ENCODE measurements at regions not wholly inside any gene's neighbourhood (a gene's known extent, or its start where the extent isn't known, plus 50 kb on each side); places are given as distances from the start of the nearest gene placed in this dataset.
"Not testable (repeated sequence)": the region's sequence is repeated elsewhere in the genome, so short reads cannot be mapped to it uniquely, and the experiment has no call there.

DNA sequence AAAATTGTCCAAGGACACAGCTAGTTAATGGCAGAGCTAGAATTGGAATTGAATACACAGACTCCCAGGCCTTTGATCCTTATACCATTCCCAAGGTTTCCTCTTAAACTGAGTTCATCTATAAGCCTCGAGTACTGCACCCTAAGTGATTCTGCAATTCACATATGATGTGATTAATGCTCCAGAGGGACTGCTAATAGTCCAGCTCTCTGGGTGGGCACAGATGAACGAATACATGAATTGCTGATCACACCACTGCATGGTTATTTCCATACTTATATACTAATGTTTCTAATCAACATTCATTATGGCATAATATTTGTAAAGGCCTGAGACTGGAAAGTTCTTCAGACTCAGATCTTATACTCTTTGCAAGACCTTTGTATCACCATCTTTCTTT is 101.8 kb downstream of the NUFIP1 start:
- no peak for DNase-seq

DNA sequence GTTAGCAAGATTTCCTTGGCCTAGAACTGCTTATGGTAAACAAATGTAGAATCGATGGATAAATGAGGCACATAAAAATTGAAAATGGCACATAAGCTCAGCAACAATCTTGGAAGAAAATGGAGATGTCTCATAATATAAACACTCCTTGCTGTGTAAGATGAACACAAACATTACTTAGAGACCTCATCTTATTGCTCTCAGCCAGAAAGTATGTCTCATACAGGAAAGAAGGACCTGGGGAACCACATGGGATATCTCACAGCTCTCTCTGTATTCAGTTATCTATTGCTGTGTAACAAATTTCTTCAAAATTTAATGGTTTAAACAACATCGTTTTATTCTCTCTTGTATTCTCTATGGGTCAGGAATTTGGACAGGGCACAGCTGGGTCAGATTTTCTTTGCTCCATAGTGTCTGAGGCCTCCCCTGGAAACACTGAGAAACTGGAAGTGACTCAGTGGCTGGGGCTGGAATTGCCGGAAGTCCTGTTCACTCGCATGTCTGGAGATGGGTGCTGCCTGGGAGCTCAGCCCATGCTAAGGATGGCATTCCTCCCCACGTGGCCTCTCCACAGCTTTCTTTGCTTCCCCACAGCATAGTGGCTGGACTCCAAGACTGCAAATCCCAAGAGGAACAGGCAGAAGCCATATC is 105.1 kb downstream of the NUFIP1 start:
- no peak for DNase-seq

DNA sequence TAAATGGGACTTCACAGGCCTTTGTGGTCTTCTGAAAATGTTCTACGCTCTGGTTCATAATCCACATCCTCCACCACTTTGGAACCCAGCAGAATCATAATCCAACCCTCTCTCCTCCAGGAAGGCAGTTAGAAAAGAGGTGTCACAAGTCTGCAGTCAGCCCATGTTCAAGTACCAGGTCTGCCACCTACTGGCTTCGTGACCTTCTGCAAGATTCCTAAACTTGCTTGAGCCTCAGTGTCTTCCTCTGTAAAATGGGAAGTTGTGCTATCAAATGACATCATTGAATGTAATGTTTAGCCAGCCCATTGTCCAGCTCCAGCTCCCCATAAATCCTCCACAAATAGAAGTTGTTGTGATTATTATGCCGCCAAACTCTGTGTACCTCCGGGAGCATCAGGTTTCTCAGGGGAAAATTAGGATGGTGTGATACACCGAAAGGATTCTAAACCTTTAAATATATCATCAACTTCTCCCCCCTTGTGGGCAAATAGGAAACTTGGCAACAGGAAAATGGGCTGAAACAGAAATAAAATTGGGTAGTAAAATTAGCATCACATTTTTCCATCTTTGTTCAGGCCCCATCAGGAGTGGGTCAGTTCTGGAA is 109.7 kb downstream of the NUFIP1 start:
- DNase-seq: peak in 1 of 58 donors; percentile 3

- no peak for DNase-seq
Measured at GRCh38 chr13:44876782-44877324, 112.4 kb downstream of the NUFIP1 start.

DNA sequence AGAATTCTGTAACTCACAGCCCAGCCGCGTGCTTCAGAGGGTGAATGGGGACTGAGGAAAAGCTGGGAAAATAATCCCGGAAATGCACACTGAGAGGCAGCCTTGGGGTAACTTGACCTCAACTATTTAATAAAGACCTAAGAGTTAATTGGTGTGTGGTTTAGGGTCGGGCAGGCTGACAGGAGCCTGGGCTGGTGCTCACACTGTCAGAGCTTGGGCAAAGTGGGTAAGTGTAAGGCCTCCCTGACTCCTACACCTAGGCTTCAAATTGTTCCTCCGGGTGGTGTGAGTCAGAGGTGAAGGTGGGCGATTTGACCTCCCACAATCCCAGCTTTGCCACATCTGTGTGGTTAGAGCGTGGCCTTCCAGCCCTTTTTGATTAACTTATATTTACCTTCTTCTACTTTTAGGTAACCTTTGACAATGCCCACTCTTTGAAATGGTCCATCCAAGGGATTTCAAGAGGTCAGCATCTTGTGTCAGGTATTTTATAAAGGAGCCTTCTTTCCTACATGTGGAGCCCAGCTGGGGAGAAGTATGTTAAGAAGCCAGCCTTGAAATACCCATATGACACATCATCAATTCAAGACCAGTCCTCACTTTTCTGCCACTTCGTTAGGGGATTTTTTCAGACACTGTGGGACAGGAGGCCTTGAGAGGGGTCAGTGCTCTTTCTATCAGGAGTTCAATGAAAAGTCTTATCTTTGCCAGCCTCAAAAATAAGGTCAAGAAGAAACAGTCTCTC is 114.2 kb downstream of the NUFIP1 start:
- DNase-seq: no peak

DNA sequence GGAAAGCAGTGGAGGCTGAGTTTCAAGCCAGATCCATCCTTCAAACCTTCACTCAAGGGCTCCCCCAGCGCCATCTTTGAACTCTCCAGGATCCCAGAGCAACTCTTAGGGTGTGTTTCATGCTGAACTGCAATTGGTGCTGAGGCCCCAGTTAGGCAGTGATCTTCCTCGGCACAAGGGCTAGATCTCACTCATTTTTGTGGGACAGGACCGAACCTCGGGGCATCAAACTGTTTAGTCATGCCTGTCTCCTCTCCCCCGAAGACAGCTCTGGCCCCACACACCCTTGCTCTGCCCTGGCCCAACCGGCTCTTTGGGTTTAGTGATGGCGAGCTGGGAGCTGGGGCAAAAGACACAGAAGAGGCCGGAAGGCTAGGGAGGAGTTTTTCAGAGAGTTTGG is 115.1 kb downstream of the NUFIP1 start:
- no peak for DNase-seq

GRCh38 chr13:44873461-44873860 is 115.8 kb downstream of the NUFIP1 start:
- DNase-seq: no peak

DNA sequence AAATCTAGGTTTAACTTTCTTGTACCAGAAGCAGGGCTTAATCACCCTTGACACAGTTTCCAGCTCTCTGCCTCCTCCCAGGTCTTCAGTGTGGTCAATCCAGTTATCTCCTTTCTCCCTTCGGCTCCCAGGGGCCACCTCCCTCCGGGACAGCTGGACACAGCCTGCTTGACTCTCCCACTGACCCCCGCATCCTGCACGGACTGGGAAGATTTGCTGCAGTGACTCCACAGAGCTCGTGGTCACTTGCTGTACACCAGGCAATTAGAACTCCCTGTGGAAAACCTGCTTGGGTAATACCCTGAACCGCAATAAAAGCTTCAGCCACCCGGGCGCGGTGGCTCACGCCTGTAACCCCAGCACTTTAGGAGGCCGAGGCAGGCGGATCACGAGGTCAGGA is 116.5 kb downstream of the NUFIP1 start:
- DNase-seq: no peak

GRCh38 chr13:44870456-44870929 is 118.8 kb downstream of the NUFIP1 start:
- DNase-seq: no peak

DNA sequence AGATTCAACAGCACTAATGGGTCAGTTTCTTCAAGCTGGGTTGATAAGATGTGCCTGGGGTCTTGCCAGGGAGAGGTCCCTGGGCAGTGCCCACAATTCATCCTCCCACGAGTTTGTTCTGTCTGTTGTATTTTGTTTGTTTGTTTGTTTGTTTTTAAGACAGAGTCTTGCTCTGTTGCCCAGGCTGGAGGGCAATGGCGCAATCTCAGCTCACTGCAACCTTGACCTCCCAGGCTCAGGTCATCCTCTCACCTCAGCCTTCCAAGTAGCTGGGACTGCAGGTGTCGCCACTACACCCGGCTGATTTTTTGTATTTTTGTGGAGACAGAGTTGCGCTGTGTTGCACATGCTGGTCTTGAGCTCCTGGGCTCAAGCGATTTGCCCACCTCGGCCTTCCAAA is 120.1 kb downstream of the NUFIP1 start:
- DNase-seq: no peak

- no peak for DNase-seq
Measured at GRCh38 chr13:44868397-44868796, 120.9 kb downstream of the NUFIP1 start.

- no peak for DNase-seq
Measured at GRCh38 chr13:44867825-44868224, 121.4 kb downstream of the NUFIP1 start.

- DNase-seq: no peak
Measured at GRCh38 chr13:44866411-44866911, 122.8 kb downstream of the NUFIP1 start.

DNA sequence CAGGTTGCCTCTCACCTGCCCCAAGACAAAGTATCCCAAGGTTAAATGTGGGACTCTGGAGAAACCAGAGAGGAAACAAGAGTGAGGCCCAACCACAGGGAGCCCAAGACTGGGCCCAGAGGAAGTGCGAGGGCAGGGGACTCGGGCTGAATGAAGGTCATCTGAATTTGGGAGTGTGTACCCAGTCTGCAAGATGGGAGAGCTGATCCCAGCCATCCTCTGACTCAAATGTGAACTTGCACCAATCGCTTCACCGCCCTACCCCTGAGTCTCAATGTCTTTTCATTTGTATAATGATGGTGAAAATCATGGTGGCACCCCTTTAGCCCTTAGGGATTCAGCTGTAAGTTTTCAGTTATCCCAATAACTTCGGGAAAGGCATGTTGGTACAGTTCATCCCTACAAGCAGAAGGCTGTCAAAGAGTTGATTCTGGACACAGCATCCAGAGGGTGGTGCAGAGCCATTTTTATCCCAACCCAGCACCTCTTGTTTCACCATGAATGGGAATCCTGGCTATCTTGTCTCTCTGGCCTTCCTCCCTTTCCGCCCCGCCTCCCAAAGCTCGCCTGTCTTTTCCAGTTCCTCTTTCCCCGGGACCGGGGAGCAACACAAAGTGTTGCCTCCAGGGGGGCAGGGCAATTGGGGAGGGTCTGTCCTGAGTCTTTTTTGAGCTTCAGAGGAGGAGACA is 123.4 kb downstream of the NUFIP1 start:
- no peak for DNase-seq

DNA sequence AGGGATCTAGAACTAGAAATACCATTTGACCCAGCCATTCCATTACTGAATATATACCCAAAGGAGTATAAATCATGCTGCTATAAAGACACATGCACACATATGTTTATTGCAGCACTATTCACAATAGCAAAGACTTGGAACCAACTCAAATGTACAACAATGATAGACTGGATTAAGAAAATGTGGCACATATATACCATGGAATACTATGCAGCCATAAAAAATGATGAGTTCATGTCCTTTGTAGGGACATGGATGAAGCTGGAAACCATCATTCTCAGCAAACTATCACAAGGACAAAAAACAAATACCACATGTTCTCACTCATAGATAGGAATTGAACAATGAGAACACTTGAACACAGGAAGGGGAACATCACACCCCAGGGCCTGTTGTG is 125.6 kb downstream of the NUFIP1 start:
- not testable (repeated sequence) for DNase-seq

- no peak for DNase-seq
Measured at GRCh38 chr13:44860454-44860853, 128.8 kb downstream of the NUFIP1 start.

DNA sequence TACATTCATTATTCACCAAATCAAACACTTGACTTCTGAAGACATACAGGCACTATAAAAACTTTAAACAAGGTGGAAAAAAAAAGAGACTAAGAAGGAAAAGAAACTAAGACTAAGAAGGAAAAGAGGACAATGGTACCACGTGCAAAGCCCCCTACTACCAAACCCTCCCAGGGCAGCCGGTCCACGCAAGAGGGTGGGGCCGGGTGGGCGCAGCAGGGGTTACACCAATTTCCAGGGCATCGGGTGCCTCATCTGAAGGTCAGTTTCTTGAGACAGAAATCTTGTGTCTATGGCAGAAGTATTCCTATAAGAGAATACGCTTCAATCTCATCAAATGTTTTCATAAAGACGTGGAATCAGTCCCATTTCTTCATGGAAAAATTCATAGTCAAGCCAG is 131.5 kb downstream of the NUFIP1 start:
- no peak for DNase-seq

- DNase-seq: no peak
Measured at GRCh38 chr13:44857061-44857460, 132.2 kb downstream of the NUFIP1 start.

DNA sequence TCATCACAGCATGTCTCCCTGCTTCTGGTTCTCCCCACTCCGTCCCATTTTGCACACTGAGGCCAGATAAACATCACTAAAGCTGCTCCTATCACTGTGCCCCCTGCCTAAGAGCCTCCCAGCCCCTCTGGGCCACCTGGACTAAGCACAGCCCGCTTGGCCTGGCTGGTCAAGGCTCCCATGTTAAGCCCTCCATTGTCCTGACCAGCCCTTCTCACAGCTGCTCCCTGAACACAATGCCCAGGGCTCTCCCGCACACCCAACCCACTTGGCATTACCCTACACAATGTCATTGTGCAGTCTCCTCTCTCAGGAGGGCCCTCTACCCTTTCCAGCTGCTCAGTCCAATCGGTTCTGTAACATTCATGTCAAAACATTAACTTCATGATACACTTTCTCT is 133.4 kb downstream of the NUFIP1 start:
- peak in 6 of 58 donors; percentile 4 to 19 (median 12) for DNase-seq

DNA sequence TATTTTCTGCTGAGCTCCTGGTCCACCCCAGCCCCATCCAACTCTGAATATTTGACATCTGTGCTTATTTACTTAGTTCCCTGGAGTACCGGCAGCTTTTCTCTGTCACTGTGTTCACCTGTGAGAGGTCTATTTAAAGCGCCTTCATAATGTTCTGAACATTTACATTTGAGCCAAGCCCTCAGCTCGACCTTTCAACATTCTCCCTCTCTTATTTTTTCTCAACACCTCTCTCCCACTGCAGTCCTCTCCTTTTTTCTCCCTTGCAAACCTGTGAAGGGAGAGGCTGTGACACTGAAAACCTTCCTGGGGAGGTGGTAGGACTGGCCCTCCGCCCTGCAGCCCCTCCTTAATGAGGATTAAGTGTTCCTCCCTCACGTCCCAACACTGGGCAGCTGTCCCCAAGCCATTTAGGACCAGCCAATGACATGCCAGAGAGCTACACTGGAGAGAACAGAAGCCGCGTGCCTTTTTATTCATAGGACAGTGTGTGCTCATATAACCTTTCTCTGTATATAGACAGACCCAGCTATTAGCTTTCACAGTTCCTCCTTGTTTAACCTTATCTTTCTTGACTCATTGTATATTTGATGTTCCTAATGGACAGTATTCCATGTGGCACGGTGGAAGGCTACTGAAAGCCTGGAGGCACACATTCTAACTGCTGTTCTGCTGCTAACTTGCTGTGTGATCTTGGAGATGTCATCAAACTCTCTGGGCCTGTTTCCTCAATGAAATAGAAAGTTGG is 134.8 kb downstream of the NUFIP1 start:
- peak in 5 of 58 donors; percentile 2 to 27 (median 5) for DNase-seq

GRCh38 chr13:44853641-44854040 is 135.6 kb downstream of the NUFIP1 start:
- DNase-seq: no peak
